Progenitor cell of endocrine pancreas (in vitro differentiated cells): ENCODE measurements at regions not wholly inside any gene's neighbourhood (a gene's known extent, or its start where the extent isn't known, plus 50 kb on each side); places are given as distances from the start of the nearest gene placed in this dataset.

Experiments used
- DNase-seq: peaks from one replicate; pipeline ENCODE4 v3.0.0; 2021; ENCODE audit warnings: low spot score; ENCODE audit not compliant: unreplicated experiment
- H3K27ac Mint-ChIP-seq: 2 replicates; pipeline ENCODE4 v1.8.0; 2021; ENCODE audit warnings: mild to moderate bottlenecking, moderate library complexity, mixed read lengths
- H3K27me3 Mint-ChIP-seq: 2 replicates; pipeline ENCODE4 v1.8.0; 2021; ENCODE audit warnings: mixed read lengths
- H3K36me3 Mint-ChIP-seq: 2 replicates; pipeline ENCODE4 v1.8.0; 2022; ENCODE audit warnings: mixed read lengths; ENCODE audit not compliant: insufficient read depth
- H3K4me1 Mint-ChIP-seq: 2 replicates; pipeline ENCODE4 v1.8.0; 2021; ENCODE audit warnings: low read depth, mixed read lengths
- H3K4me3 Mint-ChIP-seq: 2 replicates; pipeline ENCODE4 v1.8.0; 2021; ENCODE audit warnings: low read depth, mild to moderate bottlenecking, moderate library complexity, mixed read lengths
- H3K9me3 Mint-ChIP-seq: 2 replicates; pipeline ENCODE4 v1.8.0; 2021; ENCODE audit warnings: low read depth, mixed read lengths
- TF ChIP-seq, protein P1 (sequence below): fragments of 200-600 bp; sonication (generic); IDR thresholded peaks from one replicate; pipeline ENCODE4 v1.5.0; 2021; ENCODE audit warnings: antibody characterized with exemption, mild to moderate bottlenecking; ENCODE audit not compliant: unreplicated experiment

DNA sequence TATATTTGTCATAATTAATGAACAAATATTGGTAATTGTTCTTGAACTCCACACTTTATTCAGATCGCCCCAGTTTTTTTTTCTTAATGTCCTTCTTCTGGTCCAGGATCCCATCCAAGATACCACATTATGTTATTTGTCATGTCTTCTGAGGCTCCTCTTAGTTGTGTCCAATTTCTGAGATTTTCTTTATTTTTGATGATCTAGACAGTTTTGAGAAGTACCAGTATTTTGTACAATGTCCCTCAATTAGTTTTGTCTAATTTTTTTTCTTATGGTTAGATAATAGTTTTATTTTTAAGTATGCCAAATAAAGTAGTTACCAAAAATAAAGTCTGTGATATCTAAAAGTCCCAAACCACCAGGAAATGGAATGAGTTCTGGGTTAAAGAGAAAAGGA is 440.8 kb upstream of the ATP2B1 start:
- no peak for DNase-seq
- Mint-ChIP-seq H3K9me3 (peaks cover 11% of the 10 kb centered on the region), H3K4me3 (no peak overlapping the region), H3K27ac (no peak overlapping the region), H3K36me3 (no peaks in the 10 kb centered on the region), H3K4me1 (peaks cover 3% of the 10 kb centered on the region), H3K27me3 (no peaks in the 10 kb centered on the region)
- TF ChIP-seq, protein P1, sequence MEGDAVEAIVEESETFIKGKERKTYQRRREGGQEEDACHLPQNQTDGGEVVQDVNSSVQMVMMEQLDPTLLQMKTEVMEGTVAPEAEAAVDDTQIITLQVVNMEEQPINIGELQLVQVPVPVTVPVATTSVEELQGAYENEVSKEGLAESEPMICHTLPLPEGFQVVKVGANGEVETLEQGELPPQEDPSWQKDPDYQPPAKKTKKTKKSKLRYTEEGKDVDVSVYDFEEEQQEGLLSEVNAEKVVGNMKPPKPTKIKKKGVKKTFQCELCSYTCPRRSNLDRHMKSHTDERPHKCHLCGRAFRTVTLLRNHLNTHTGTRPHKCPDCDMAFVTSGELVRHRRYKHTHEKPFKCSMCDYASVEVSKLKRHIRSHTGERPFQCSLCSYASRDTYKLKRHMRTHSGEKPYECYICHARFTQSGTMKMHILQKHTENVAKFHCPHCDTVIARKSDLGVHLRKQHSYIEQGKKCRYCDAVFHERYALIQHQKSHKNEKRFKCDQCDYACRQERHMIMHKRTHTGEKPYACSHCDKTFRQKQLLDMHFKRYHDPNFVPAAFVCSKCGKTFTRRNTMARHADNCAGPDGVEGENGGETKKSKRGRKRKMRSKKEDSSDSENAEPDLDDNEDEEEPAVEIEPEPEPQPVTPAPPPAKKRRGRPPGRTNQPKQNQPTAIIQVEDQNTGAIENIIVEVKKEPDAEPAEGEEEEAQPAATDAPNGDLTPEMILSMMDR = no peak

DNA sequence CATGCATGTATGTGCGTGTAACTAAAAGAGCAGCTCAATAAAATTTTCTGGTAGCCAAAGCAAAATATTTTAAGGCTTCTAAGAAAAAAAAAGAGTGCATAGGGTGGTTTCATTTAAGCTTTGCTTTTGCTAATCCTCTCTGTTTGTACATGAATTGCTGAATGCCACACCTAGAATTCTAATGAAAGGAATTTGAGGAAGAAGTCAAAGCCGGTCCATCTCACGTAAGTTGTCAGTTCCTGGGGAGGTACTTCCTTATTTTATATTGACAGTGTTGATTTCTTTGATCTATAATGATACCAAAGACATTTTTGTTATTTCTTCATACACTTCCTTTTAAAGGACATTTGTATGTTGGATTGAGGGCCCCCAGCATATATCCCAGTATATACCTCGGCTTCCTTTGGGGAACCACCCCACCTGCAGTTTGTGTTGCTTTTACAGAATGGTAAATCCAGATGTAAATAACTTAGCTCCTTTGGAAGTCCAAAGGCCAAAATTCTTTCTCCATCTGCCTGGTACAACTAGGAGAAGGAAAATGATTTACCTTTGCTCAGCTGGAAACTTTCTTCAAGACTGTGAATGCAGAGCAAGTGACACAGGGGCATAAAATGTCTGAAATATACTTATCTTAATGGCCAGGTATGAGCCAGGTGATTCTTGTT is 420.9 kb upstream of the ATP2B1 start:
- Mint-ChIP-seq H3K27ac (no peak overlapping the region), H3K9me3 (peaks cover 12% of the 10 kb centered on the region), H3K4me3 (no peak overlapping the region), H3K27me3 (no peaks in the 10 kb centered on the region), H3K36me3 (no peaks in the 10 kb centered on the region), H3K4me1 (peaks cover 2% of the 10 kb centered on the region)
- TF ChIP-seq, protein P1 = no peak
- DNase-seq = no peak

DNA sequence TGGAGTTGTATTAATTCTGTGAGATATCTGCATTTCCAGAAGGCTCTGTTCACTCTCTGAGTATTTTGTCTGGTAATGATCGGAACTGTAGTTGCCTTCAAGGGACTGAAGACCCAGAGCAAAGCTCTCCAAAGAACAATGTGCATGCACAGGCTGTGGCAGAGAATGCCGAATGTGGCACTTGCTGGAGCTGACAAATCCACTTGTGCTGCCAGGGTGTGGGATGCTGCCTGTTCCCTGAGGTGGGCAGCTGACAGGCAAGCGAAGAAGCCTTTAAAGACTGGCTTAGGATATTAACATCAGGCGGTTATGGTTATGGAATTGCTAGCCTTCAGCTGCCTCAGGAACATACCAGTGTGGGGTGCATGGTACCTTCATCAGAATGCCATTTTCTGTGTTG is 419.9 kb upstream of the ATP2B1 start:
- Mint-ChIP-seq H3K27ac (no peak overlapping the region), H3K4me1 (peaks cover 2% of the 10 kb centered on the region), H3K9me3 (peaks cover 12% of the 10 kb centered on the region), H3K4me3 (no peak overlapping the region), H3K27me3 (no peaks in the 10 kb centered on the region), H3K36me3 (no peaks in the 10 kb centered on the region)
- TF ChIP-seq, protein P1 = no peak
- no peak for DNase-seq

DNA sequence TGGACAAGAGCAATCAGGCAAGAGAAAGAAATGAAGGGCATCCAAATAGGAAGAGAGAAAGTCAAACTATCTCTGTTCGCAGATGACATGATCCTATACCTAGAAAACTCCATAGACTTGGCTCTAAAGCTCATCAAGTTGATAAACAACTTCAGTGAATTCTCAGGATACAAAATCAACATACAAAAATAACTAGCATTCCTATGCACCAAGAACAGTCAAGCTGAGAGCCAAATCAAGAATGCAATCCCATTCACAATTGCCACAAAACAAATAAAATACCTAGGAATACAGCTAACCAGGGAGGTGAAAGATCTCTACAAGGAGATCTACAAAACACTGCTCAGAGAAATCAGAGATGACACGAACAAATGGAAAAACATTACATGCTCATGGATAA is 417.5 kb upstream of the ATP2B1 start:
- H3K27ac Mint-ChIP-seq = no peak overlapping the region
- H3K4me1 Mint-ChIP-seq = peaks cover 2% of the 10 kb centered on the region
- TF ChIP-seq, protein P1 = no peak
- peaks cover 16% of the 10 kb centered on the region for H3K9me3 Mint-ChIP-seq
- H3K4me3 Mint-ChIP-seq = no peak overlapping the region
- H3K27me3 Mint-ChIP-seq = no peaks in the 10 kb centered on the region
- H3K36me3 Mint-ChIP-seq = no peaks in the 10 kb centered on the region
- DNase-seq = no peak

DNA sequence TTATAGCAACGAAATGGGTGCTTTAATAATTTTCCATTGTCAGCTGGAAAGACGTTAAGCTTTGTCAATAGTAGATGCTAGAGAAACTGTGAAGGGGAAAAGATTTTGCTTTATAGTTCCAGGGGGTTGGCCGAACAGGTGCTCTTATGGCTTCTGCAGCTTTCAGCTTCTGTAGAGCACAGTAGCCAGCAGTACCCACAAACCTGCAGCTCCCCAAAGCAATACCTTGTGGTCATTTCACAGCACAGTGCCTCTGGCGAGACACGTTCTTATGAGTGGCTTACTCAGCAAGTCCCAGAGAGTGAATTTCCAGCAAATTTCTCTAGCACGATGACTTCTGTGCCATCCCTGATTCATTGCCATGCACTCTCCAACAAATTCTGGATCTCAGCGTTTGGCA is 416.3 kb upstream of the ATP2B1 start:
- no peak overlapping the region for H3K27ac Mint-ChIP-seq
- TF ChIP-seq, protein P1 = no peak
- peaks cover 1% of the 10 kb centered on the region for H3K36me3 Mint-ChIP-seq
- no peak overlapping the region for H3K4me3 Mint-ChIP-seq
- peaks cover 2% of the 10 kb centered on the region for H3K4me1 Mint-ChIP-seq
- no peaks in the 10 kb centered on the region for H3K27me3 Mint-ChIP-seq
- peaks cover 28% of the 10 kb centered on the region for H3K9me3 Mint-ChIP-seq
- no peak for DNase-seq
